ENCODE measurements at regions not wholly inside any gene's neighbourhood (a gene's known extent, or its start where the extent isn't known, plus 50 kb on each side); places are given as distances from the start of the nearest gene placed in this dataset.

GRCh38 chr7:131727189-131727588, 170.8 kb upstream of the PODXL start:
- H3K9ac ChIP-seq (ENCODE audit: low read depth in 2 of 2, low read length in 2 of 2) = no peak overlapping the region
- H3K9me3 ChIP-seq = no peaks in the 10 kb centered on the region
- H3K36me3 ChIP-seq = no peaks in the 10 kb centered on the region
- no peaks in the 10 kb centered on the region for H3K4me1 ChIP-seq
- no peak for TF ChIP-seq CTCF (IDR thresholded peaks at IDR 0.05)
- no peak overlapping the region for H3K4me3 ChIP-seq
- no peaks in the 10 kb centered on the region for H3K27me3 ChIP-seq
- DNase-seq = no peak
- H3K27ac ChIP-seq = no peak overlapping the region
- intact Hi-C loops (cut with DNase I) = no loop called here

GRCh38 chr7:131726686-131727085, 170.3 kb upstream of the PODXL start:
- Histone ChIP-seq H3K9me3 (no peaks in the 10 kb centered on the region), H3K9ac (ENCODE audit: low read depth in 2 of 2, low read length in 2 of 2) (no peak overlapping the region), H3K4me1 (no peaks in the 10 kb centered on the region), H3K4me3 (no peak overlapping the region), H3K36me3 (no peaks in the 10 kb centered on the region), H3K27me3 (no peaks in the 10 kb centered on the region), H3K27ac (no peak overlapping the region)
- intact Hi-C loops (cut with DNase I) = no loop called here
- DNase-seq = no peak
- TF ChIP-seq CTCF (IDR thresholded peaks at IDR 0.05) = no peak

- no peak overlapping the region for H3K9ac ChIP-seq (ENCODE audit: low read depth in 2 of 2, low read length in 2 of 2)
- H3K27ac ChIP-seq = no peak overlapping the region
- H3K4me1 ChIP-seq = no peaks in the 10 kb centered on the region
- DNase-seq = no peak
- no peaks in the 10 kb centered on the region for H3K36me3 ChIP-seq
- H3K27me3 ChIP-seq = no peaks in the 10 kb centered on the region
- no peak overlapping the region for H3K4me3 ChIP-seq
- intact Hi-C loops (cut with DNase I) = no loop called here
- no peak for TF ChIP-seq CTCF (IDR thresholded peaks at IDR 0.05)
- no peaks in the 10 kb centered on the region for H3K9me3 ChIP-seq
Observed at GRCh38 chr7:131726031-131726430, 169.6 kb upstream of the PODXL start.

- Histone ChIP-seq H3K9me3 (no peaks in the 10 kb centered on the region), H3K27ac (no peak overlapping the region), H3K36me3 (no peaks in the 10 kb centered on the region), H3K4me3 (no peak overlapping the region), H3K4me1 (no peaks in the 10 kb centered on the region), H3K27me3 (no peaks in the 10 kb centered on the region), H3K9ac (ENCODE audit: low read depth in 2 of 2, low read length in 2 of 2) (no peak overlapping the region)
- intact Hi-C loops (cut with DNase I) = no loop called here
- DNase-seq = no peak
- no peak for TF ChIP-seq CTCF (IDR thresholded peaks at IDR 0.05)
Observed at GRCh38 chr7:131724776-131725345, 168.4 kb upstream of the PODXL start.

GRCh38 chr7:131723926-131724325, 167.5 kb upstream of the PODXL start:
- Histone ChIP-seq H3K36me3 (no peaks in the 10 kb centered on the region), H3K4me1 (no peaks in the 10 kb centered on the region), H3K9ac (ENCODE audit: low read depth in 2 of 2, low read length in 2 of 2) (no peak overlapping the region), H3K27me3 (no peaks in the 10 kb centered on the region), H3K4me3 (no peak overlapping the region), H3K9me3 (no peaks in the 10 kb centered on the region), H3K27ac (no peak overlapping the region)
- TF ChIP-seq CTCF (IDR thresholded peaks at IDR 0.05) = no peak
- intact Hi-C loops (cut with DNase I) = no loop called here
- no peak for DNase-seq
